GM12878 (cell line): ENCODE measurements at regions not wholly inside any gene's neighbourhood (a gene's known extent, or its start where the extent isn't known, plus 50 kb on each side); places are given as distances from the start of the nearest gene placed in this dataset.

ENCODE experiments used
- ATAC-seq: fragments of 200-7000 bp; cut with Tn5 transposase; 3 replicates; pipeline ENCODE4 v1.9.1; 2020; ENCODE audit warnings: mild to moderate bottlenecking, moderate library complexity
- BruUV-seq: library from RNA; stranded (reverse); fragments of 400-500 nt; replicated peaks from 2 replicates; lab custom pipeline; 2021; lab: Mats Ljungman, UMichigan
- CTCF ChIA-PET: fragments of 300-600 bp; sonication (Branson Sonifier 250); formaldehyde crosslinking; extraction: SDS; loops from one replicate; lab custom pipeline; 2021; ENCODE audit warnings: inconsistent platforms; lab: Yijun Ruan, JAX
- POLR2A ChIA-PET: fragments of 350-600 bp; formaldehyde crosslinking; extraction: SDS; loops from one replicate; lab custom pipeline; 2021; ENCODE audit warnings: inconsistent platforms; lab: Charles Lee
- RAD21 ChIA-PET: fragments of 300-600 bp; sonication (Branson Sonifier 250); formaldehyde crosslinking; loops from one replicate; lab custom pipeline; 2023; ENCODE audit warnings: antibody characterized with exemption; ENCODE audit not compliant: unreplicated experiment; lab: Charles Lee
- SMC1A ChIA-PET: fragments of 300-600 bp; sonication (Branson Sonifier 250); formaldehyde crosslinking; loops from one replicate; lab custom pipeline; 2023; ENCODE audit not compliant: unreplicated experiment, uncharacterized antibody; lab: Charles Lee
- DNase-seq: peaks from one replicate; pipeline ENCODE4 v3.0.0-alpha.2; 2011; ENCODE audit warnings: low read depth, low spot score
- FAIRE-seq: peaks from 3 replicates; lab custom pipeline; 2011; peaks lifted over from hg19 to GRCh38; lab: Jason Lieb, UNC
- H2AFZ ChIP-seq: 2 replicates; pipeline ENCODE4 v1.6.0; 2011; ENCODE audit warnings: low read depth, low read length, control low read depth; ENCODE audit not compliant: control insufficient read depth
- H3K27ac ChIP-seq: 2 replicates; pipeline ENCODE4 v1.5.1; 2011; ENCODE audit warnings: control low read depth; ENCODE audit not compliant: control insufficient read depth, insufficient read depth
- H3K27me3 ChIP-seq, 2 experiments: replicated peaks in 1 of 2; 2 replicates each; pipeline versions ENCODE4 v1.6.0 to v1.6.1; 2011; ENCODE audit warnings: low read length in 1 of 2; ENCODE audit not compliant: control insufficient read depth in 2 of 2, insufficient read depth in 2 of 2
- H3K36me3 ChIP-seq, 2 experiments: 2 replicates each; pipeline ENCODE4 v1.5.1; 2011; ENCODE audit warnings: low read length in 1 of 2; ENCODE audit not compliant: control insufficient read depth in 2 of 2, insufficient read depth in 2 of 2
- H3K4me1 ChIP-seq: 2 replicates; pipeline ENCODE4 v1.6.1; 2011; ENCODE audit warnings: mild to moderate bottlenecking, low read length, moderate library complexity, mixed read lengths; ENCODE audit not compliant: control insufficient read depth, insufficient read depth
- H3K4me2 ChIP-seq: 2 replicates; pipeline ENCODE4 v1.6.0; 2011; ENCODE audit warnings: control low read depth; ENCODE audit not compliant: control insufficient read depth, insufficient read depth
- H3K4me3 ChIP-seq: fragments of 200-600 bp; sonication (generic); 2 replicates; pipeline ENCODE4 v1.5.1; 2016
- H3K79me2 ChIP-seq: 2 replicates; pipeline ENCODE4 v1.6.0; 2011; ENCODE audit warnings: low read length; ENCODE audit not compliant: control insufficient read depth, insufficient read depth
- H3K9ac ChIP-seq: 2 replicates; pipeline ENCODE4 v1.8.0; 2011; ENCODE audit warnings: low read length, control low read depth, mixed read lengths; ENCODE audit not compliant: control insufficient read depth, insufficient read depth
- H3K9me3 ChIP-seq: replicated peaks from 3 replicates; pipeline ENCODE4 v1.5.1; 2011; ENCODE audit warnings: mild to moderate bottlenecking, low read length; ENCODE audit not compliant: control insufficient read depth, insufficient read depth
- H4K20me1 ChIP-seq: 2 replicates; pipeline ENCODE4 v1.6.0; 2011; ENCODE audit not compliant: control insufficient read depth, insufficient read depth
- ATF3 ChIP-seq: IDR thresholded peaks from 2 replicates; pipeline ENCODE4 v1.6.1; 2011; ENCODE audit warnings: low read depth, mild to moderate bottlenecking, low read length, moderate library complexity, borderline replicate concordance; ENCODE audit errors: extremely low read depth
- ATF7 ChIP-seq: fragments of 450-650 bp; IDR thresholded peaks from 2 replicates; pipeline ENCODE4 v1.6.1; 2016; ENCODE audit warnings: low read depth, mild to moderate bottlenecking
- BMI1 ChIP-seq: fragments of 450-650 bp; IDR thresholded peaks from 2 replicates; pipeline ENCODE4 v1.6.1; 2016; ENCODE audit warnings: mild to moderate bottlenecking, moderate library complexity, borderline replicate concordance
- CBX3 ChIP-seq: fragments of 200-600 bp; sonication (generic); IDR thresholded peaks from 2 replicates; pipeline ENCODE4 v1.6.1; 2016; ENCODE audit warnings: low read depth, borderline replicate concordance
- DPF2 ChIP-seq: fragments of 450-650 bp; IDR thresholded peaks from 2 replicates; pipeline ENCODE4 v1.6.1; 2017; ENCODE audit warnings: mild to moderate bottlenecking
- GABPA ChIP-seq: IDR thresholded peaks from 2 replicates; pipeline ENCODE4 v1.6.1; 2014; ENCODE audit warnings: antibody characterized with exemption, low read depth, mild to moderate bottlenecking, inconsistent platforms
- GATAD2B ChIP-seq: fragments of 450-650 bp; conservative IDR thresholded peaks from 2 replicates; pipeline ENCODE4 v1.6.1; 2017; ENCODE audit warnings: low read depth, mild to moderate bottlenecking, moderate library complexity
- HCFC1 ChIP-seq: fragments of 150-350 bp; IDR thresholded peaks from 2 replicates; pipeline ENCODE4 v1.6.1; 2014; ENCODE audit warnings: low read length
- MEF2B ChIP-seq: fragments of 450-650 bp; IDR thresholded peaks from 2 replicates; pipeline ENCODE4 v1.6.1; 2018; ENCODE audit warnings: mild to moderate bottlenecking, moderate library complexity; ENCODE audit not compliant: partially characterized antibody, poor library complexity, severe bottlenecking
- PKNOX1 ChIP-seq: fragments of 450-650 bp; IDR thresholded peaks from 2 replicates; pipeline ENCODE4 v1.6.1; 2016; ENCODE audit warnings: mild to moderate bottlenecking
- TAF1 ChIP-seq: IDR thresholded peaks from 2 replicates; pipeline ENCODE4 v1.6.1; 2011; ENCODE audit warnings: mild to moderate bottlenecking, low read depth, low read length, borderline replicate concordance
- TCF7 ChIP-seq: IDR thresholded peaks from 2 replicates; pipeline ENCODE4 v1.6.1; 2014; ENCODE audit warnings: antibody characterized with exemption, borderline replicate concordance
- ZNF207 ChIP-seq: fragments of 450-650 bp; IDR thresholded peaks from 2 replicates; pipeline ENCODE4 v1.6.1; 2014; ENCODE audit warnings: antibody characterized with exemption, mild to moderate bottlenecking, borderline replicate concordance
- ZNF217 ChIP-seq: fragments of 450-650 bp; IDR thresholded peaks from 2 replicates; pipeline ENCODE4 v1.6.1; 2017; ENCODE audit warnings: antibody characterized with exemption, mild to moderate bottlenecking
- ZNF24 ChIP-seq: fragments of 450-650 bp; IDR thresholded peaks from 2 replicates; pipeline ENCODE4 v1.6.1; 2017; ENCODE audit warnings: antibody characterized with exemption, mild to moderate bottlenecking
- ZNF384 ChIP-seq: IDR thresholded peaks from 2 replicates; pipeline ENCODE4 v1.6.1; 2012; ENCODE audit warnings: low read depth, mild to moderate bottlenecking, low read length, improper control_type of control experiment, borderline replicate concordance
- ZNF687 ChIP-seq: fragments of 450-650 bp; IDR thresholded peaks from 2 replicates; pipeline ENCODE4 v1.6.1; 2017; ENCODE audit warnings: mild to moderate bottlenecking, moderate library complexity
- WGBS: methylation state at CpG from one replicate; pipeline ENCODE4 v1.1.6; 2016; ENCODE audit warnings: low lambda C conversion rate; ENCODE audit not compliant: insufficient replicate concordance, insufficient coverage; ENCODE audit errors: missing lambda C conversion rate; 5-methylcytosine and 5-hydroxymethylcytosine counted together
- in situ Hi-C: fragments of 300-500 bp; cut with MboI; formaldehyde crosslinking; loops from 9 replicates; pipeline ENCODE4 v1.14.3; 2018; ENCODE audit warnings: mixed read lengths
- intact Hi-C: fragments of 100-400 bp; cut with micrococcal nuclease; formaldehyde crosslinking; loops from one replicate; pipeline ENCODE4 v1.14.2; 2022; ENCODE audit not compliant: unreplicated experiment

GRCh38 chr4:173735585-173735984 is 205.6 kb upstream of the HAND2 start:
- Histone ChIP-seq H3K9me3 (no peaks in the 10 kb centered on the region), H4K20me1 (no peaks in the 10 kb centered on the region), H3K4me1 (no peaks in the 10 kb centered on the region), H3K9ac (no peak overlapping the region), H3K4me2 (no peak overlapping the region), H3K27ac (no peak overlapping the region), H3K27me3 (no peaks in the 10 kb centered on the region), H3K79me2 (no peaks in the 10 kb centered on the region), H3K36me3 (no peaks in the 10 kb centered on the region), H2AFZ (no peak overlapping the region), H3K4me3 (no peak overlapping the region)
- ChIA-PET SMC1A (no interaction called here), POLR2A (no interaction called here), RAD21 (no interaction called here), CTCF (no interaction called here)
- ATAC-seq (no peak), FAIRE-seq (no peak), DNase-seq (no peak)
- TF ChIP-seq ZNF217 (no peak), ZNF384 (no peak), PKNOX1 (no peak), ZNF24 (no peak), TAF1 (no peak), GABPA (no peak), ATF3 (no peak), CBX3 (no peak), BMI1 (no peak), DPF2 (no peak), HCFC1 (no peak), TCF7 (no peak), GATAD2B (no peak), ZNF207 (no peak), ZNF687 (no peak), ATF7 (no peak), MEF2B (no peak)
- BruUV-seq = no TSS peak
- 0% methylated on average over 4 of the region's 4 CpGs for WGBS
- in situ Hi-C loops = no loop called here
- intact Hi-C loops = no loop called here
